HEK293 (cell line): ENCODE measurements at regions not wholly inside any gene's neighbourhood (a gene's known extent, or its start where the extent isn't known, plus 50 kb on each side); places are given as distances from the start of the nearest gene placed in this dataset.

Experiments
- CTCF ChIP-seq: fragments of 450-650 bp; formaldehyde crosslinking; IDR thresholded peaks from 2 replicates; pipeline ENCODE4 v1.5.1; 2016; ENCODE audit warnings: missing biosample characterization, missing genetic modification characterization
- ZBTB20 ChIP-seq: fragments of 450-650 bp; formaldehyde crosslinking; IDR thresholded peaks from 2 replicates; pipeline ENCODE4 v1.5.1; 2016; ENCODE audit warnings: missing biosample characterization, missing genetic modification characterization
- ZNF138 ChIP-seq: fragments of 450-650 bp; formaldehyde crosslinking; IDR thresholded peaks from 2 replicates; pipeline ENCODE4 v1.5.1; 2016; ENCODE audit warnings: missing biosample characterization, missing genetic modification characterization, borderline replicate concordance
- ZNF274 ChIP-seq, 2 experiments: fragments of 200-500 bp in 1 of 2; fragments of 450-650 bp in 1 of 2; sonication (Bioruptor generic) in 1 of 2; formaldehyde crosslinking in 1 of 2; IDR thresholded peaks; 2 replicates each; pipeline versions ENCODE4 v1.5.1 to v1.6.1; 2014 to 2016; ENCODE audit warnings: borderline replicate concordance in 1 of 2, inconsistent platforms in 1 of 2, low read length in 1 of 2, missing biosample characterization in 1 of 2, missing genetic modification characterization in 1 of 2
- ZNF311 ChIP-seq: fragments of 450-650 bp; formaldehyde crosslinking; IDR thresholded peaks from 2 replicates; pipeline ENCODE4 v1.5.1; 2017; ENCODE audit warnings: missing biosample characterization, missing genetic modification characterization, borderline replicate concordance
- ZNF488 ChIP-seq: fragments of 450-650 bp; formaldehyde crosslinking; IDR thresholded peaks from 2 replicates; pipeline ENCODE4 v1.5.1; 2016; ENCODE audit warnings: missing biosample characterization, missing genetic modification characterization
- ZNF660 ChIP-seq: fragments of 450-650 bp; IDR thresholded peaks from 2 replicates; pipeline ENCODE4 v1.5.1; 2018; ENCODE audit warnings: missing biosample characterization, mild to moderate bottlenecking, missing genetic modification characterization

GRCh38 chr4:156487107-156487506 is 484.5 kb downstream of the PDGFC start:
- TF ChIP-seq ZBTB20 (tag by site-specific recombination) (no peak), ZNF488 (tag by site-specific recombination) (no peak), ZNF311 (tag by site-specific recombination) (no peak), CTCF (tag by site-specific recombination) (no peak), ZNF138 (tag by site-specific recombination) (no peak), ZNF660 (tag by site-specific recombination) (no peak), ZNF274 (IDR thresholded peaks at IDR 0.05; ENCODE audit: low read length) (no peak), ZNF274 (tag by site-specific recombination; IDR thresholded peaks at IDR 0.05; ENCODE audit: borderline replicate concordance) (no peak)
